ENCODE measurements at regions not wholly inside any gene's neighbourhood (a gene's known extent, or its start where the extent isn't known, plus 50 kb on each side); places are given as distances from the start of the nearest gene placed in this dataset.
"Not testable (repeated sequence)": the region's sequence is repeated elsewhere in the genome, so short reads cannot be mapped to it uniquely, and the experiment has no call there.

- DNase-seq: no peak
These were observed 535.8 kb downstream of the KCNA4 start for GRCh38 chr11:29480981-29481380.

GRCh38 chr11:29458252-29458651 lies 558.6 kb downstream of the KCNA4 start:
- no peak for DNase-seq

DNA sequence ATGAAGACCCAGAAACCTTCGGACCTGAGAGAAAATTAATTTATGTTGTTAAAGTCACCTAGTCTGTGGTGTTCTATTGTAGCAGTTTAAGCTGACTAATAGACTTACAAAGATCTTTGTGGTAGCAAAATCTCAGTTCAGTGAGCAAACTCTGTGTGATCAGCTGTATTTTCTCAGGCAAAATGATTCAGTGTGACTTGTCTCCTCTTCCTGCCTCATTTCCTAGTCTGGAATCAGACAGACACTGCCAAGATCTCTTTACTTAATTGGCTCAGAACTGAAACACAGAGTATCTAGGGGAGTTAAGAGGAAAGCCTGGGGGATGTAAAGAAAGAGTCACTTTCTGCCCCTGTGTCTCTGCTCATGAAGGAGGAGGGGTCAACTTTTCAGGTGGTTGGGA lies 564.7 kb downstream of the KCNA4 start:
- DNase-seq: no peak

DNA sequence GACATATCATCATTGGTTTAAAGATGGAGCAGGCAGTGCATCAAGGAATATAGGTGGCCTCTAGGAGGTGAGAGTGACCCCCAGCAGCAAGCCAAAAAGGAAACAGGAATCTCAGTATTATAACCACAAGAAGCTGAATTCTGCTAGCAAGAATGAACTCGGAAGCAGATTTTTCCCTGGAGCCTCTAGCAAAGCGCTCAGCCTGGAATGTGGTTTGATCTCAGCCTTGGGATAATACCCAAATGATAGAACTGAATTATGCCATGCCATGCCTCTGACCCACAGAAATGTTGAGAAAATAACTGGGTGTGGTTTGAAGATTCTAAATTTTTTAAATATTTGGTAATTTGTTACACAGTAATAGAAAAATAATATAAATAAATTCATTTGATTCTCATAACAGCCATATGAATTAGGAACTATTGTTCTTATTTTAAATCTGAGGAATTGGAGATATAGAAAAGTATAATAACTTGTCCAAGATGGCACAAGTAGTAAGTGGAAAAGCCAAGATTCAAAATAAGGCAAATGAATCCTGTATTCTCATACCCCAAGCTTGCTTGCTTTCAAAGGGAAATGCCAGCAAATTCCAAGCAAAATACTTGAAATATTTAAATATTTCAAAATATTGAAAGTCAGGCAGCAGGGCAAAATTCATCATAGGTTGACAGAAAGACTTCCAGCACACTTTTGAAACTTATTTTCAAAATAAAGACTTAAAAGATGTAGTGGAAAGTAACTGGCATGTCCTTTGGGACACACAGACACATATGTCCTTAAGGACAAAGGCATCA lies 567.4 kb downstream of the KCNA4 start:
- DNase-seq: no peak

DNA sequence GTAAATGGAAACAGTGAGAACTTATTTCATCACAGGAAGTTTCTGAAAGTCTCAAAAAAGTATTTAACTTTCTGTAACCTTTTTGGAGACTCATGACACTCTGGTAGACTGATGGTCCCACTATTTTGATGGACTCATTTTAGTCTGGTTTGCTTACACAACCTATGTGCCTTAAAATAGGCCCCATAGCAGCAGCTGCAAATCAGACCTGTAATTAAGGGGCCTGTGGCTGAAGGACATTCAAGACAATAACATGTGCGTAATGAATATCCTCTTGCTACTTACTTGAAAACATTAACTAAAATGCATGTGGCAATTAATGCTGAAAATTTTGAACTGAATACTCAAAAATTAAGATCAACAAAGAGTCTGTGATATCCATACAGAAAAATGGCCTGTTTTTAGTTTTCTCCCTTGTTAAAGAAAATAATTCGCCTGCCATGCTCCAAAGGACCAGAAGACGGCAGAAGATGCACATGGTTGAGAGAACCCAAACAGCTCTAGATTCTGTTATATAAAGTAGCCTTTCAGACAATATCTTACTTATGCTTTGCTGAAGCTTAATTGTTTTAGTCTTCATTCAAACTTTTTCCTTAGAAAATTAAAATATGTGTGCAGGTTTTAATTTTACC lies 568.5 kb downstream of the KCNA4 start:
- DNase-seq: no peak

DNA sequence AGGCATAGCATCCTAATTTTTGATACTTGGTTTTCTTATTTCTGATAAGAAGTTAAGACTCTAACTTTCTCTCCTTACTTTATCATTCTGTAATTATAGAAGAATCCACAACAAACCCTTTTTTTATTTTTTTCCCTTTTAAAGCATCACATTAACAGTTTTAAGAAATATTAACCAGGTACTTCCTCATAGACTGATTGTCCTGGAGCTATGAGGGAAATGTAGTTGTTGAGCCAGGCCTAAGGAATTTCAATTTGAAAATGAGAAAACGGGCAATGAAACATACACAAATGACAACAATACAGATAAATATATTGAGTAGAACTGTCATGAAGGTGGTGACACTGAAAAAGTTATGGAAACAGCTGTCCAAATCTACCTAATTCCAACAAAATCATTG lies 569.0 kb downstream of the KCNA4 start:
- no peak for DNase-seq

GRCh38 chr11:29446132-29446531 lies 570.7 kb downstream of the KCNA4 start:
- no peak for DNase-seq

GRCh38 chr11:29445191-29445590 lies 571.6 kb downstream of the KCNA4 start:
- not testable (repeated sequence) for DNase-seq

GRCh38 chr11:29438815-29439214 lies 578.0 kb downstream of the KCNA4 start:
- no peak for DNase-seq

GRCh38 chr11:29435421-29435820 lies 581.4 kb downstream of the KCNA4 start:
- no peak for DNase-seq

- no peak for DNase-seq
These were observed 584.0 kb downstream of the KCNA4 start for GRCh38 chr11:29432719-29433325.

- no peak for DNase-seq
These were observed 611.5 kb downstream of the KCNA4 start for GRCh38 chr11:29405305-29405704.

- no peak for DNase-seq
These were observed 621.2 kb downstream of the KCNA4 start for GRCh38 chr11:29395555-29396072.

GRCh38 chr11:29389793-29390192 lies 627.0 kb downstream of the KCNA4 start:
- no peak for DNase-seq

DNA sequence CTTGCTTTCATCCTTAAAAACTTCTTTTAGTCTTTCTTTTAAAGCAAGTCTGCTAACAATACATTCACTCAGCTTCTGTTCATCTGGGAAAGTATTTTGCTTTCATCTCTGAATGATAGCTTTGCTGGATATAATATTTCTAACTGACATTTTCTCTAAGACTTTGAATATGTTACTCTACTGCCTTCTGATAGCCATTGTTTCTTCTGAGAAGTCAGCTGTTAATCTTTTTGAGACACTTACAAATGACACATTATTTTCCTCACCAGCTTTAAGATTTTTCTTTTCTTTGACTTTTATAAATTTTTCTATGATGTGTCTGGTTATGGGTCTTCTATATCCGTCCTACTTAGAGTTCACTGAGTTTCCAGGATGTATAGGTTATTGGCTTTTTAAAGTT lies 643.1 kb downstream of the KCNA4 start:
- DNase-seq: no peak

- DNase-seq: no peak
These were observed 648.7 kb downstream of the KCNA4 start for GRCh38 chr11:29368126-29368525.

DNA sequence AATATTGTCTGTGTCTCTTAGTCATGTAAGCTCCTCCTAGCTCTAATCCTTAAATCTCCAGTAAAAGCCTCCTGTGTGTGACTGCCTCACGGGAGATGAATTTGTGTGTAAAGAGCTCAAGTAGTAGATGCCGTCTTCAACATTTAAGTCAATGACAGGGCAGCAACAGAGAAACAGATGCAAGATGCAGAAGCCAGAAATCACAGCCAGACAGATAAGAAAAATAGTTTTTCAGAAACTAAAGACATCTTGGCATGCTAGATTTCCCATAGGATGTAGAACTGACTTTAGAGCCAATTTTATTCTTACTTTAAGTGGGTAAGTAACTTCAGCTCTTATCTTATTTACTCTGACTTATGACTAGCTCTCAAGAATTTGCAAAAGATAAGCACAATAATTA lies 652.8 kb downstream of the KCNA4 start:
- DNase-seq: no peak

DNA sequence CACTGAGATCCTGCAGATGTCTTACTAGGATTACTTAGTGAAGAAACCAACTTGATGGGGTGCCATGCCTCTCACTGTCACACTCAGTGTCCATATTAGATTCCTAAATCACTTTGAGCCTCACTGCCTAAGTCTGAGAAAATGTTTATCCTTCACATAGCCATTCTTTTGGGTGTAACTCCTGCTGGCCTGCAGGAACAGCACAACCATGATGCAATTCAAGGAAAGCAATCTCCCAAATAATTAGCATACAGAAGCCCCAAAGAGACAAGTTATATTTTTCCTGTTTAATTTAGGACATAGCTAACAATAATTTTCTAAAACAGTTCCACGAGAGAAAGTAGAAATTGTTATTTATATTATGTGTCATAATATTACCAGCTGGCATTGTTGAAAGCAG lies 655.5 kb downstream of the KCNA4 start:
- no peak for DNase-seq

DNA sequence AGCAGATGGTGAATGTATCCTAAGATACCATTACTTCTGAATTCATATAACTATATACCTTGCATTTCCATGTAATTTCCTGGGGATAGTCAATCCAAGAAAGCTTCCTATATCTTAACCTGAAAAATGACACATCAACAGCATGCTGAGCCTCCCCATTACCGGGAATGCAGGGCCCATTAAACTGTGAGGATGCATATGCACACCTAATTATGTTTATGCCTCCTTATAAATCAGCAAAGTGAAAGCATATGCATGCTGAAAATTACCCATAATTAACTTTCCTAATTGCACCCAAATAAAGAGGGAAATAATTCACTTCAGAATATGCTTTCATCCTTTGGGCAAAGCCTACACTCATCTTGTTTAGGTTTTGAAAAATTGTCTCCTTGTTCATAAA lies 663.0 kb downstream of the KCNA4 start:
- DNase-seq: no peak

GRCh38 chr11:29352273-29352795 lies 664.5 kb downstream of the KCNA4 start:
- DNase-seq: no peak

DNA sequence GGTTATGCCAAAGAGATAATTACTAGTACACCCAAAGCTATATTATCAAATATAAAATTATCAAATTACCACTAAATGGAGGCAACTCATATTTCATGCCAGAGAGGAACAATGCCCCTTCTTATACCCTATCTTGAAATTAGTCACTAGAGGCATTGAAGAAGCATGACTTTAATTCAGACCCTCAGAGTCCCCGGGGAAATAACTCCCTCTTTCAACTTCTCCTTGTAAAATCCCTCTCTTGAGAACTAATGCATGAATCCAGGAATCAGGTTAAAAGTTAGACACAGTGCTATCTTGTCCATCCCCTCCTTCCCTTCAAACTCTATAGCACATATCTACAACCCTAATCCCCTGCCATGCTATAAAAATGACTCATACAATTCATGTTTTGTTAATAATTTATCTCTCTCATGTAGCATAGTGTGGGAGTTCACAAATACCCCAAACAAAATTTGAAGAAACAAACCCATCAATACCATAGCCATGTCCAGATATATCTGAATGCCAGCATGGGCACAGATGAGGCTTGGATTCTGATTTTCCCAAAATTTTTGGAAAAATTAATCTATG lies 665.4 kb downstream of the KCNA4 start:
- DNase-seq: no peak

DNA sequence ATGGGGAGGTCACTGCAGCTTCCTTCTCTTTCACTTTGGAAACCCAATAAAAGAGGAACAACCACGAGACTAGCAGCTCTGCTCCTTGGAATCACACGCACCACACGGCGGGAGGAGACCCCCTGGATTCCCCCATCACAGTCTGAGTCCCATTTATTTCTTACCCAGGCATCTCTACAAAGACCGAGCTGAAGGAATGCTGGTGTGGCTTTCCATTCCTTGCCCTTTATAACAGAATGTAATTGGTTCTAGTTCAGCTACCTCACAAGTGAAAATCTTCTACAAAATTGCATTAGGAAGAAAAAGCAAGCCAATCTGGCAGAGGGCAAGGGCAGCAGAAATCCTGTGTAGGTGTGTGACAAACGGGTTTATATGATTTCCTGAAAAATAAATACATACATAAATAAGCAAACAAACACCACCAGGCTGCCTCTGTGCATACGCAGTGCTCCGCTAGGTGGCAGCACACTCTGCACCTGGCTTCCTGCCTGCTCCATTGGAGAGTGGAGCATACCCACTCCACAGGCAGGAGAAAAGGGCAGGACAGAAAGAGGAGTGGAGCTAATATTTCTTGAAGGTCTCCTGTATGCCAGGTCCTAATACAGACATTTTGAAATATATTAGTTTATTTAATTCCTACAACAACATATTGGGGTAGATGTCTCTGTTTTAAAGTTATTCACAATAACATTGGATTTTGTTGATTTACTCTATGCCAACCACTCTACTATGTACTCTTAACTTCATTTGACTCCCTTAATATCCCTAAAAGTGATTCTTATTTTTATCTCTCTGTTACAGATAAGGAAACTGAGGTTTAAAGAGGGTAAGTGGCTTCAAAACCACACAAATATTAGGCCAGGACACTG lies 673.1 kb downstream of the KCNA4 start:
- DNase-seq: peak; percentile 39
